ENCODE measurements at regions not wholly inside any gene's neighbourhood (a gene's known extent, or its start where the extent isn't known, plus 50 kb on each side); places are given as distances from the start of the nearest gene placed in this dataset.

- no peak for TF ChIP-seq POLR2AphosphoS5 (IDR thresholded peaks at IDR 0.05)
- TF ChIP-seq POLR2A (IDR thresholded peaks at IDR 0.05): no peak
- TF ChIP-seq CTCF (IDR thresholded peaks at IDR 0.05): no peak
These were observed 112.3 kb upstream of the TMEM18 start for GRCh38 chr2:789529-789928.

Data from prostate gland (tissue), 2 donors.